ENCODE measurements at regions not wholly inside any gene's neighbourhood (a gene's known extent, or its start where the extent isn't known, plus 50 kb on each side); places are given as distances from the start of the nearest gene placed in this dataset.

DNA sequence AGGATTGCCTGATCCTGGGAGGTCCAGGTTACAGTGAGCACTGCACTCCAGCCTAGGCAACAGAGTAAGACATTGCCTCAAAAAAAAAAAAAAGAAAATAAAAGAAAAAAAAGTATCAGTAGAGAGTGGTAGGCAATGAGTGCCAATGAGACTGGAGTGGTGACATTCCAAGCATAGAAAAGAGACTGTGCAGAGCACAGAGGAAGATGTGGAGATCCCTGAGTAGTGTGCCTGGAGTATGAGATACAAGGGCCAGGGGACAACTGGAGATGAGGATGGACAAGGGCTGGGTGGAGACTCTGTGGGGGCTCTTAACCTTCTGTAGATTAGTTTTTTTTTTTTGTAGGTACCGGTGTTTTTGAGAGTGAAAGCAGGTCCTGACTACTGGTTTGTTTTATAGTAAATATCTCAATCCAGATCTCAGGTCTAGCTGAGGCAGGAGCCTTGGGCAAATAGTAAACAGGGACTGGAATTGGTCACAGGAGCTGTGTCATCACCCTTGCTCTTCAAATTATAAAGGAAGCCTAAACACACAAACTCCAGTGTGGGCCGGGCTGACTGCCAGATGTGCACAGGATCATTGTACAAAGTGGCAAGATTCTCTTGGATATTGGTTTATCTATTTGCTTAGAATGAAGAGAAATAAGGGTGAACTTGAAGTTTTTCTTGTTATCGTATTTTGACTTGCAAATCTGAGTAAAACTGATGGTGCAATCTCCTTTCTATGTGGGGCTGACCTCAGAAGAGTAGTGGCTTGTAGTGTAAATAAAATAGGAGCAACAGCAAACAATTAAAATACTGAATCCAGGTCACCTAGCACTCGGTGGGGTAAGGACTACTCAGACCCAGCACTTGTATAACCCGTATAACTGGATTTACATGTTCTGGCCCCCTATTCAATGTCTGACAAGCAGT, 144.9 kb downstream of the SOX4 start:
- TF ChIP-seq CTCF (conservative IDR thresholded peaks at IDR 0.05; ENCODE audit: low read length) (no peak), EZH2phosphoT487 (IDR thresholded peaks at IDR 0.05; ENCODE audit: borderline replicate concordance, low read depth, low read length) (no peak)
